ENCODE measurements at regions not wholly inside any gene's neighbourhood (a gene's known extent, or its start where the extent isn't known, plus 50 kb on each side); places are given as distances from the start of the nearest gene placed in this dataset.

DNA sequence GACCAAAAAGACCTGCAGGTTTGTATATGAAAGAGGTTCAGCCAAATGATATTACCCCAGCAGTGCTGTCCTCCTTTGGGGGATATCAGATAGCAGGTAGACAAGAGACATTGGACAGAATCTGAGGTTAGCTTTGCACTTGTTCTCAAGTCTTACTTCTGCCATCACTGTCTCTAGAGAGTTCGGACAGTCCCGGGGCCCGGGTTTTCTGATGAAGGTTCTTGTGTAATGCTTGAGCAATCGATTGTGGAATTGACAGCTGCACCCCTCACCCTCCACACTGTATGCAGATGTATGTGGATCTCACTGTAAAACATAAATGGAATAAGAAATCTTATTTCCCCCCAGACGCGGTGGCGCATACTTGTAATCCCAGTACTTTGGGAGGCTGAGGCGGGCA, 56.2 kb upstream of the MORC3 start:
- ChIA-PET RAD21 (ENCODE audit: low non-redundant PET in 1 of 2, low total read pairs in 2 of 2, uncharacterized antibody in 2 of 2, unreplicated experiment in 2 of 2) (no interaction called here), CTCF (no interaction called here), POLR2A (no interaction called here)
- Histone ChIP-seq H3K27ac (ENCODE audit: low read depth, low read length) (no peak overlapping the region), H3K9me3 (ENCODE audit: control insufficient read depth in 1 of 2, insufficient read depth in 1 of 2, low read depth in 1 of 2, low read length in 2 of 2) (no peaks in the 10 kb centered on the region), H3K36me3 (ENCODE audit: control insufficient read depth in 1 of 2, insufficient read depth in 2 of 2, low read length in 2 of 2) (peaks cover 3 to 5% of the 10 kb centered on the region in 2 experiments; a peak in 1 of 4 replicates), H3K4me2 (ENCODE audit: low read length) (no peak overlapping the region), H3K9me2 (ENCODE audit: insufficient read depth) (no peaks in the 10 kb centered on the region), H4K20me1 (ENCODE audit: insufficient read depth) (no peaks in the 10 kb centered on the region), H3K27me3 (ENCODE audit: insufficient read depth, low read length) (no peaks in the 10 kb centered on the region), H3K4me3 (replicated peaks in 1 of 2; ENCODE audit: low read depth in 1 of 2, low read length in 2 of 2) (no peak overlapping the region), H3K9ac (ENCODE audit: low read length) (no peak overlapping the region), H2AFZ (ENCODE audit: low read depth, low read length, poor library complexity, severe bottlenecking) (no peak overlapping the region), H3K4me1 (ENCODE audit: control insufficient read depth in 1 of 2, insufficient read depth in 2 of 2, low read length in 2 of 2) (peaks cover 0 to 3% of the 10 kb centered on the region in 2 experiments; a peak in 1 of 4 replicates), H3K79me2 (ENCODE audit: insufficient read depth, low read length) (no peaks in the 10 kb centered on the region)
- DNase-seq (ENCODE audit: low read depth, low spot score): no peak
- intact Hi-C loops (cut with micrococcal nuclease): loop anchor here (1.0 kb wide), 1 partner anchor 14 kb away; no protein-coding TSS in a partner anchor
- no peak for ATAC-seq
- TF ChIP-seq, protein P1, sequence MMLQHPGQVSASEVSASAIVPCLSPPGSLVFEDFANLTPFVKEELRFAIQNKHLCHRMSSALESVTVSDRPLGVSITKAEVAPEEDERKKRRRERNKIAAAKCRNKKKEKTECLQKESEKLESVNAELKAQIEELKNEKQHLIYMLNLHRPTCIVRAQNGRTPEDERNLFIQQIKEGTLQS (IDR thresholded peaks at IDR 0.05): no peak
- no peak for TF ChIP-seq FOSL1 (IDR thresholded peaks at IDR 0.05; ENCODE audit: low read depth)
- TF ChIP-seq SP1 (IDR thresholded peaks at IDR 0.05; ENCODE audit: low read depth): no peak
- TF ChIP-seq TCF7L2 (IDR thresholded peaks at IDR 0.05; ENCODE audit: borderline replicate concordance, extremely low read depth, insufficient read depth, insufficient read length): no peak
- TF ChIP-seq EGR1 (IDR thresholded peaks at IDR 0.05; ENCODE audit: low read depth): no peak
- no peak for TF ChIP-seq CBX3 (IDR thresholded peaks at IDR 0.05; ENCODE audit: low read depth)
- TF ChIP-seq RAD21 (IDR thresholded peaks at IDR 0.05; ENCODE audit: low read depth): no peak
- TF ChIP-seq, protein P2, sequence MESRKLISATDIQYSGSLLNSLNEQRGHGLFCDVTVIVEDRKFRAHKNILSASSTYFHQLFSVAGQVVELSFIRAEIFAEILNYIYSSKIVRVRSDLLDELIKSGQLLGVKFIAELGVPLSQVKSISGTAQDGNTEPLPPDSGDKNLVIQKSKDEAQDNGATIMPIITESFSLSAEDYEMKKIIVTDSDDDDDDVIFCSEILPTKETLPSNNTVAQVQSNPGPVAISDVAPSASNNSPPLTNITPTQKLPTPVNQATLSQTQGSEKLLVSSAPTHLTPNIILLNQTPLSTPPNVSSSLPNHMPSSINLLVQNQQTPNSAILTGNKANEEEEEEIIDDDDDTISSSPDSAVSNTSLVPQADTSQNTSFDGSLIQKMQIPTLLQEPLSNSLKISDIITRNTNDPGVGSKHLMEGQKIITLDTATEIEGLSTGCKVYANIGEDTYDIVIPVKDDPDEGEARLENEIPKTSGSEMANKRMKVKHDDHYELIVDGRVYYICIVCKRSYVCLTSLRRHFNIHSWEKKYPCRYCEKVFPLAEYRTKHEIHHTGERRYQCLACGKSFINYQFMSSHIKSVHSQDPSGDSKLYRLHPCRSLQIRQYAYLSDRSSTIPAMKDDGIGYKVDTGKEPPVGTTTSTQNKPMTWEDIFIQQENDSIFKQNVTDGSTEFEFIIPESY (IDR thresholded peaks at IDR 0.05; ENCODE audit: extremely low read depth, insufficient replicate concordance, low read length): no peak
- no peak for TF ChIP-seq SRF (IDR thresholded peaks at IDR 0.05; ENCODE audit: low read depth)
- BruUV-seq (replicated peaks): no TSS peak

DNA sequence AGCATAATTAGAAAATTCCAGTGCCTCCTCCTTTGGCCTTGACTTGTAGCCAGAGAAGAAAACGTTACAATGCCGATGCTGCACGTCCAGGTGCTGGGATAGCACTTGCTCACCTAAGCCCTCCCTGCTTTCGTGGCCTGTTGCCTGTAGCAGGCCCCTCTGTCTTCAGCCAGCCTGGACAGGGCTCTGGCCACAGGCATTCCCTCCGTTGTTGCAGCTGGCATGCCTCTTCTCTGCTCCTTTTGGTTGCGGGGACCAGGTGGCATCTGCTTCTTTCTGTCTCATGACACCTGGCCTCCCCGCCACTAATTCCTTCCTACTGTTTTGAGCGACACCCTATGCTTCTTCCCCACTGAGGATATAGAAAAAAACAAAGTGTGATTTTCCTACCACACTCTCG, 54.6 kb upstream of the MORC3 start:
- POLR2A ChIA-PET: no interaction called here
- Histone ChIP-seq H3K27ac (ENCODE audit: low read depth, low read length) (no peak overlapping the region), H3K9me2 (ENCODE audit: insufficient read depth) (no peaks in the 10 kb centered on the region), H3K4me3 (replicated peaks in 1 of 2; ENCODE audit: low read depth in 1 of 2, low read length in 2 of 2) (no peak overlapping the region), H3K4me1 (ENCODE audit: control insufficient read depth in 1 of 2, insufficient read depth in 2 of 2, low read length in 2 of 2) (no peaks in the 10 kb centered on the region), H3K27me3 (ENCODE audit: insufficient read depth, low read length) (no peaks in the 10 kb centered on the region), H2AFZ (ENCODE audit: low read depth, low read length, poor library complexity, severe bottlenecking) (no peak overlapping the region), H3K79me2 (ENCODE audit: insufficient read depth, low read length) (no peaks in the 10 kb centered on the region), H3K9ac (ENCODE audit: low read length) (no peak overlapping the region), H3K4me2 (ENCODE audit: low read length) (no peak overlapping the region), H3K9me3 (ENCODE audit: control insufficient read depth in 1 of 2, insufficient read depth in 1 of 2, low read depth in 1 of 2, low read length in 2 of 2) (no peaks in the 10 kb centered on the region), H3K36me3 (ENCODE audit: control insufficient read depth in 1 of 2, insufficient read depth in 2 of 2, low read length in 2 of 2) (peaks cover 3 to 5% of the 10 kb centered on the region in 2 experiments; a peak in 1 of 4 replicates), H4K20me1 (ENCODE audit: insufficient read depth) (no peaks in the 10 kb centered on the region)
- ATAC-seq (no peak), DNase-seq (ENCODE audit: low read depth, low spot score) (no peak)
- no TSS peak for BruUV-seq (replicated peaks)
- RAD21 ChIA-PET (ENCODE audit: low non-redundant PET in 1 of 2, low total read pairs in 2 of 2, uncharacterized antibody in 2 of 2, unreplicated experiment in 2 of 2): no interaction called here
- CTCF ChIA-PET: no interaction called here
- intact Hi-C loops (cut with micrococcal nuclease): no loop called here
- TF ChIP-seq JUND (IDR thresholded peaks at IDR 0.05): no peak
- TF ChIP-seq CEBPB (IDR thresholded peaks at IDR 0.05; ENCODE audit: low read depth): no peak
- TF ChIP-seq, protein P2 (IDR thresholded peaks at IDR 0.05; ENCODE audit: extremely low read depth, insufficient replicate concordance, low read length): no peak
- no peak for TF ChIP-seq TCF7L2 (IDR thresholded peaks at IDR 0.05; ENCODE audit: borderline replicate concordance, extremely low read depth, insufficient read depth, insufficient read length)
- TF ChIP-seq, protein P3, sequence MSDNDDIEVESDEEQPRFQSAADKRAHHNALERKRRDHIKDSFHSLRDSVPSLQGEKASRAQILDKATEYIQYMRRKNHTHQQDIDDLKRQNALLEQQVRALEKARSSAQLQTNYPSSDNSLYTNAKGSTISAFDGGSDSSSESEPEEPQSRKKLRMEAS (IDR thresholded peaks at IDR 0.05): no peak
- no peak for TF ChIP-seq SIN3A (IDR thresholded peaks at IDR 0.05; ENCODE audit: low read depth)
- no peak for TF ChIP-seq SP1 (IDR thresholded peaks at IDR 0.05; ENCODE audit: low read depth)
- no peak for TF ChIP-seq RAD21 (IDR thresholded peaks at IDR 0.05; ENCODE audit: low read depth)
- no peak for TF ChIP-seq POLR2A (IDR thresholded peaks at IDR 0.05; ENCODE audit: borderline replicate concordance, extremely low read depth, insufficient read depth, insufficient read length)
- TF ChIP-seq EZH2 (IDR thresholded peaks at IDR 0.05): no peak
